ENCODE measurements at regions not wholly inside any gene's neighbourhood (a gene's known extent, or its start where the extent isn't known, plus 50 kb on each side); places are given as distances from the start of the nearest gene placed in this dataset.
"Not testable (repeated sequence)": the region's sequence is repeated elsewhere in the genome, so short reads cannot be mapped to it uniquely, and the experiment has no call there.

GRCh38 chr1:67584938-67585337 is 100.1 kb upstream of the GADD45A start:
- no peak for DNase-seq (ENCODE audit: low read depth in 2 of 2)

- DNase-seq (ENCODE audit: low read depth in 2 of 2): no peak
Measured at GRCh38 chr1:67586596-67586995, 98.4 kb upstream of the GADD45A start.

- DNase-seq (ENCODE audit: low read depth in 2 of 2): no peak
Measured at GRCh38 chr1:67588178-67588855, 96.7 kb upstream of the GADD45A start.

- DNase-seq (ENCODE audit: low read depth in 2 of 2): no peak
Measured at GRCh38 chr1:67589519-67590233, 95.3 kb upstream of the GADD45A start.

GRCh38 chr1:67590329-67590728 is 94.7 kb upstream of the GADD45A start:
- no peak for DNase-seq (ENCODE audit: low read depth in 2 of 2)

- DNase-seq (ENCODE audit: low read depth in 2 of 2): no peak
Measured at GRCh38 chr1:67594764-67595163, 90.2 kb upstream of the GADD45A start.

GRCh38 chr1:67596674-67597073 is 88.3 kb upstream of the GADD45A start:
- DNase-seq (ENCODE audit: low read depth in 2 of 2): no peak

GRCh38 chr1:67597336-67597735 is 87.7 kb upstream of the GADD45A start:
- DNase-seq (ENCODE audit: low read depth in 2 of 2): no peak

- DNase-seq (ENCODE audit: low read depth in 2 of 2): no peak
Measured at GRCh38 chr1:67599085-67599484, 85.9 kb upstream of the GADD45A start.

GRCh38 chr1:67601539-67601938 is 83.5 kb upstream of the GADD45A start:
- DNase-seq (ENCODE audit: low read depth in 2 of 2): no peak

- no peak for DNase-seq (ENCODE audit: low read depth in 2 of 2)
Measured at GRCh38 chr1:67601955-67602354, 83.0 kb upstream of the GADD45A start.

GRCh38 chr1:67604778-67605177 is 80.2 kb upstream of the GADD45A start:
- DNase-seq (ENCODE audit: low read depth in 2 of 2): no peak

- no peak for DNase-seq (ENCODE audit: low read depth in 2 of 2)
Measured at GRCh38 chr1:67605209-67605780, 79.7 kb upstream of the GADD45A start.

GRCh38 chr1:67607286-67607685 is 77.7 kb upstream of the GADD45A start:
- no peak for DNase-seq (ENCODE audit: low read depth in 2 of 2)

- DNase-seq (ENCODE audit: low read depth in 2 of 2): no peak
Measured at GRCh38 chr1:67607699-67608098, 77.3 kb upstream of the GADD45A start.

GRCh38 chr1:67608661-67609576 is 76.1 kb upstream of the GADD45A start:
- no peak for DNase-seq (ENCODE audit: low read depth in 2 of 2)

GRCh38 chr1:67609577-67610341 is 75.2 kb upstream of the GADD45A start:
- DNase-seq (ENCODE audit: low read depth in 2 of 2): no peak

GRCh38 chr1:67610450-67610849 is 74.6 kb upstream of the GADD45A start:
- no peak for DNase-seq (ENCODE audit: low read depth in 2 of 2)

- no peak for DNase-seq (ENCODE audit: low read depth in 2 of 2)
Measured at GRCh38 chr1:67611846-67612245, 73.2 kb upstream of the GADD45A start.

GRCh38 chr1:67612788-67613241 is 72.2 kb upstream of the GADD45A start:
- no peak for DNase-seq (ENCODE audit: low read depth in 2 of 2)

GRCh38 chr1:67613479-67613878 is 71.5 kb upstream of the GADD45A start:
- DNase-seq (ENCODE audit: low read depth in 2 of 2): not testable (repeated sequence)

Measured in stimulated activated CD4-positive, alpha-beta T cell treated with anti-CD3 and anti-CD28 coated beads, Interleukin-1b, Interleukin-23, amount 100 ng/mL, for 4 hours (primary cell).